NCI-H526 treated with DMSO at 0.1 percent for 48 hours (cell line): ENCODE measurements at regions not wholly inside any gene's neighbourhood (a gene's known extent, or its start where the extent isn't known, plus 50 kb on each side); places are given as distances from the start of the nearest gene placed in this dataset.

Experiments
- DNase-seq: peaks from one replicate; lab custom pipeline; 2025; lab: John Stamatoyannopoulos, UW

DNA sequence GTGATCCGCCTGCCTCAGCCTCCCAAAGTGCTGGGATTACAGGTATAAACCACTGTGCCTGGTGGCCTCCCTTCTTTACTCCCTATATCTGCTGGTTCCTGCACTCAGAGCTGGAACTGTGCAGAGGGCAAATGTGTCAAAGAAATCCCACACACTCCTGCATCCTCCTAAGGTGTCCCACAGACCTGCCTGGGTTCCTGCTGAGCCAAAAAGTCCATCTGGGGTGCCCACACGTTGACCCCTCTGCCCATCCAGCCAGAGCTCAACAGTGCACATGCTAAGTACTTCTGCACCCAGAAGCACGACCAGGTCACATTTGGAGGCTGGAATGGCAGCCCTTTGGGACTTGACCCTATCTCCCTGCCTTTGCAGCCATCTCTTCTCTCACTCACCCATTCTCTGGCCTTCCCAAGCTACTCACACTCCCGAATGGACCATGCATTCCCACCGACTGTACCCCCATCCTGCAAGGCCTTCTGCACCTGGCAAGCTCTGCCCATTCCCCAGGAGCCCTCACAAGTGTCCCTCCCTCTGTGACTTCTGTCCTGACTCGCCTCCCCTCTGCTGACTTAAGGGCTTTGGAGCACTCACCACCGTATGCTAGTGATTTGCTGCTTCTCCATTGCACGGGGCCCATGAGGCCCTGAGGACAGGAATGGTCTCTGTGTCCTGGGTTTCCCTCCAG lies 152.1 kb downstream of the KCTD15 start:
- no peak for DNase-seq

DNA sequence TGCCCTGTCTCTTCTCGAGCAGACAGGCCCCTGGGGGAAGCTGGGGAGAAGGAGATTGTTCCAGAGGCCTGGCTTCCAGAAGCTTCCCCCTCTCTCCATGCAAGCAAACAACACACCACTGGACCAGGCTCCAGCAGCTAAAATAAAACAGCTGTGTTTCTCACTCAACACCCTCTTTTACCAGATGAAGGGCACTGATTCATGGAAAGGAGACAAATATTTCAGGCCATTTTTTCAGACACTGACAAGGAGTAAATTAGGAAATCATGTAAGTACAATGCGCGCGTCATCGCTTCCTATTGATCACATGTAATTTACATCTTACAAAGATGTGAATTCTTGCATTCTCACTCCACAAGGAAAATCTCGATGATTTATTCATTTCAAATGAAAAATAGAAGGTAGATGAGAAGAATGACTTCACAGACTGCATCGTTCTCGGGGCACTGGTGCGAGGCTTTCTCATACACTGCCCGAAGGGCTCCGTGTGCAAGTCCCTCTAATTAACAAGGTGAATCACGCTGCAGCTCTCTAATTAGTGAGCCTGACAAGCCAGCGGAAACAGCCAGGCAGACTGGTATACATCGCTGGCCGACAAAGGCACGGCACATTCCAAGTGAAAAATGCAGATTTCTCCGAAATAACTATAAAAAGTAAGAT lies 153.6 kb downstream of the KCTD15 start:
- no peak for DNase-seq

DNA sequence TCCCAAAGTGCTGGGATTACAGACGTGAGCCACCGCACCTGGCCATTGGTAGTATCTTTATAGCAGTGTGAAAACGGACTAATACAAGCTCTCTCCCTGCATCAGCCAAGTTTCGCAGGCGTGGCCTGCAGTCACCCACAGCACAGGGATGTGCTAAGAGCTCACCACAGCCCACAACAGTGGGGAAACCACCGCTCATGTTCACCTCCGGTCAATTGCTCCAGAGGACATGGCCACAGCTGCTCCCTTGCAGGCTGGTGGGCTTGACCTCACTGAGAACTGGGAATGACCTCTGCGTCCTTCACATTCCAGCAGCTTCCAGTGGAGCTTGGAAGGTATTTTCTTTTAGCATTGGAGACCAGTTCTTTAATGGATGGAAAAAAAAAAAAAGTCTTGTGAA lies 156.4 kb downstream of the KCTD15 start:
- no peak for DNase-seq

DNA sequence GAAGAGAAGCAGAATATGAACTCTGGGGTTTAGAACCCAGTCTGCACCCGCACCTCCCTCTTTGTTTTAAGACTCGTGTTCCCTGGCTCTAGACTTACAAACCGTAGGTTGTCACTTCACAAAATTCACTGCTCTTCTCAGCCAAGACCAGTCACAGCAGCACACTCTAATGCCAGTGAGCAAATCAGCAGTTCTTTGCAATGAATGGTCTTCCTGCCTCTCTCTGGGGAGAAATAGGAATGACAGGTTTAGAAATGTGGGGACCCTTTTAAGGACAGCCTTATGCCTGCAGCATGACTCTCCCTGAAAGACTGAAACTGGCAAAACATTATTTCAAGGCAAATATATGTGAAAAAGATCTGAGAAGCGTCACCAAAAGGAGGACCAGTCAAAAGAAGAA lies 156.9 kb downstream of the KCTD15 start:
- no peak for DNase-seq

GRCh38 chr19:33954686-33955085 lies 158.0 kb downstream of the KCTD15 start:
- DNase-seq: no peak

- DNase-seq: no peak
Observed at GRCh38 chr19:33956941-33957340, 160.3 kb downstream of the KCTD15 start.

DNA sequence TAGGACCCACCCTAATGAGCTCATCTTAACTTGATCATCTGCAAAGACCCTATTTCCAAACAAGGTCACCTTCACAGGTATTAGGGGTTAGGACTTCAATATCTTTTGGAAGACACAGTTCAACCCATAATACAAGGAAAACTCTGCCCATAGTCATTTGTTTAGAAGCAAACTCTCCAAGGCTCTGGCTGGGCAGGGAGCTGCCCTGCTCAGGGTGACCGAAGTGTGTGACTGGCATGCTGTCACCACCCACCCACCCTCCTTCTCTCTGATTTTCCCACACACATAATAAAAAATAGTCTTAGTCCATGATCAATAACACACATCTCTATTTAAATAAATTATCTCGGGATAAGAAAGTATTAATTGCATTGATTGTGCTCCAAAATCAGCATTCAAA lies 161.1 kb downstream of the KCTD15 start:
- DNase-seq: no peak

DNA sequence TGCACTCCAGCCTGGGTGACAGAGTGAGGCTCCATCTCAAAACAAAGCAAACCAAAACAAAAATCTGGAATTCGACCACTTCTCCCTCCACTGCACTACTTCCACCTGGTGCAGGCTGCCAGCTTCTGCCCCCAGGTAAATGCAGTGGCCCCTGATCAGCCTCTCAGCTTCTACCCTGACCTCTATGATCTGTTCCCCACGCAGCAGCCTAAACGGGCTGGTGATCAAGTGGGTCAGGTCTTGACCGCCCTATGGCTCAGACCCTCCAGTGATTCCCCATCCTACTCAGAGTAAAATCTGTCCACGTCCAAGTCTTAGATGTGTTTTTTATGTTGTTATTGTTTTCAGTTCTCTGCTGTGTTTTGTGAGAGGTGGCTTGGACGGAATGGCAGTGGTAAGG lies 163.9 kb downstream of the KCTD15 start:
- DNase-seq: no peak

DNA sequence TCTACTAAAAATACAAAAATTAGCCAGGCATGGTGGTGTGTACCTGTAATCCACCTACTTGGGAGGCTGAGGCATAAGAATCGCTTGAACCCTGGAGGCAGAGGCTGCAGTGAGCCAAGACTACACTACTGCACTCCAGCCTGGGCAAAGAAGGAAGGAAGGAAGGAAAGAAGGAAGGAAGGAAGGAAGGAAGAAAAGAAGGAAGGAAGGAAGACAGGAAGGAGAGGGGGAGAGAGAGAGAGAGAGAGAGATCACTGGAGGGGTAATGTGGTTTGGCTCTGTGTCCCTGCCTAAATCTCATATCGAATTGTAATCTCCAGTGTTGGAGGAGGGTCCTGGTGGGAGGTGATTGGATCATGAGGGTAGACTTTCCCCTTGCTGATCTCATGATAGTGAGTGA lies 165.5 kb downstream of the KCTD15 start:
- no peak for DNase-seq

DNA sequence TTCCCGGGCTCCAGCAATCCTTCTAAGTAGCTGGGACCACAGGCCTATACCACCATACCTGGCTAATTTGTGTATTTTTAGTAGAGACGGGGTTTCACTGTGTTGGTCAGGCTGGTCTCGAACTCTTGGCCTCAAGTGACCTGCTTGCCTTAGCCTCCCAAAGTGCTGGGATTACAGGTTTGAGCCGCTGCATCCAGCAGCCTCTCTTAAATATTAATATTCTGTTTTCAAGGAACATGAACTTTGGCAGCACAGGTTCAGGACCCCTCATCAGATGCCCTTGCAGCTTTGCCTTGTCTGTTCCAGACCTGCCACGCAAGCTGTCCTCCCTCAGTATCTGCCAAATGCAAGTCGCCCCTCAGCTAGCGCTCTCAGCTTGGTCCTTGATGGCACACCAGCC lies 166.8 kb downstream of the KCTD15 start:
- DNase-seq: no peak

DNA sequence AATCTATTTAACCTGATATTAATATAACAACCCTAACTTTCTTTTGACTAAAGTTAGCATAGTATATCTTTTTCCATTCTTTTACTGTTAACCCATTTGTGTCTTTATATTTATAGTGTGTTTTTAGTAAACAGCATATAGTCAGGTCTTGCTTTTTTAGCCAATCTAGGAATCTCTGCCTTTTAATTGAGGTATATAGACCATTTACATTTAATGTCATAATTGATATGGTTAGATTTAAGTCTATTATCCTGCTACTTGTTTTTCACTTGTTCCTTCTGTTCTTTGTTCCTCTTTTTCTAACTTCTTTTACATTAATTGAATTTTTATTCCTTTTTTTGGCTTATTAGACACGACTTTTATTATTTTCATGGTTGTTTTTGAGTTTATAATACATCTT lies 174.4 kb downstream of the KCTD15 start:
- DNase-seq: no peak

DNA sequence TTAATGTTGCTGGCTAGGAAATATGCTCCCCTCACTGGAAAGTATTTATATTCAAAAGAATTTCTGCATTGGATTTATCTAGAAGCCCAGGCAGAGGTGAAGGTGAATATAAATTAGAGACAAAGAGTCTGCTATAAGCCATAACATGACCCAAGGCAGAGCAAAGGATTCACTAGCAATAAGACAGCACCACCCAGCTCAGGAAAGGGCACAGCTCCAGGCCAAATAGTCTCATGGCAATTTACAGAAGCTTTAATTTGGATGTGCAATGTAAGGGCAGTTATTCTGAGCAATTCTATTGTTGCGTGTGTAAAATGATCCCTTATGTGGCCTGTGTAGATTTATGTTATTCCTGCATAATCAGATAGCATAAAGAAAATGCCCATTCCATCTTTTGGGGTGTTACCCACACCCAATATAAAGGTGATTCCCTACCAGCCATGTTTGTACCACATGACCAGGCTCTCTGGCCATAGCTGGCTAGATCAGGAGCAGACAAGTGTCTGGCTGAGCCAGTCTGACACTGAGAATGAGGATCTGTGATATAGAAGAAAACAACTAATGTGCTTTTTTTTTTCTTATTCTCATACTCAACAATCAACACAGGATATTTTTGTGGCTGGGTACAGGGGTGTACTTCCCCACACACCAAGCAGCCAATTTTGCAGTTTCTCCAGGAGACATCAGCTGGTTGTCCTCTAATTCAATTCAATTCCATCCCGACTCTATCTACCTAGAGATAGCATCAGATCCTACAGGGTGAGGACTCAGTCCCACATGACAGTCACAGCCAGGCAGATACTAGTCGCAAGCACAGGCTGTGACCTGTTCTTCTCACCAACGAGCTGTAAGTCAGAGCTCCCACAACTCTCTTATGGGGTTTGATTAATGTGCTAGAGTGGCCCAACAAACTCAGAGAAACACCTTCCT lies 181.4 kb downstream of the KCTD15 start:
- no peak for DNase-seq

DNA sequence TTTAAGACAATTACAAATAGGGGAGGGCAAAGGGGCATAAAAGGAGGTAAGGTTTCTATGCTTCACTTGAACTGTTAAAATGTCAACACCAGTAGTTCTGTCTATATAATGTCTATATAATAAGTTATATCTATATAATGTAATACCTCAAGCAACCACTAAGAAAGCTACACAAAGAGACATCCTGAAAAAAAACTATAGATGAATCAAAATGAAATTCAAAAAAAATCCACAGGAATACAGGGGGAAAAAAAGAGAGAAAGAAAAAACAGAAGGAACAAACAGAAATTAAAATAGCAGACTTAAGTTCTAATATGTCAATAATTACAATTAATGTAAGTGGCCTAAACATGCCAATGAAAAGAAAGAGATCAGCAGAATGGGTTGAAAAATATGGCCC lies 186.0 kb downstream of the KCTD15 start:
- no peak for DNase-seq

DNA sequence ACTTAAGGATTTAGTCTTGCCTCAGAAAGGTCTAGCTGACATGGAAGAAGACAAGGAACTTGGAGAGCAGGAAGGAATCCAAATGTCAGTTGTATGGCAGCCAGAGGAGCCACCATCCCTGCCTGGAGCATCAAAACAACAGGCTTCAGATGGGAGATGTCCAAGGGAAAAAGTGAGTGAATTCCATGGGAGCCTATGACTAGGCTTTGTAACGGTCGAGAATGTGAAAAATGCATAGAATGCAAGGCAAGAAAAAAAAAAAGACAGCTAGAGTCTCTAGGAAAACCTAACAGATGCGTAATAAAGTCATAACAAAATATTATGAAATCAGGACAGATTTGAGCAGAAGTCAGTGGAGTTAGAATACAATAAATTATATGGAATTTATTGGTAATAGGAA lies 183.7 kb upstream of the LSM14A start:
- no peak for DNase-seq

- no peak for DNase-seq
Observed at GRCh38 chr19:33997690-33998089, 174.6 kb upstream of the LSM14A start.

DNA sequence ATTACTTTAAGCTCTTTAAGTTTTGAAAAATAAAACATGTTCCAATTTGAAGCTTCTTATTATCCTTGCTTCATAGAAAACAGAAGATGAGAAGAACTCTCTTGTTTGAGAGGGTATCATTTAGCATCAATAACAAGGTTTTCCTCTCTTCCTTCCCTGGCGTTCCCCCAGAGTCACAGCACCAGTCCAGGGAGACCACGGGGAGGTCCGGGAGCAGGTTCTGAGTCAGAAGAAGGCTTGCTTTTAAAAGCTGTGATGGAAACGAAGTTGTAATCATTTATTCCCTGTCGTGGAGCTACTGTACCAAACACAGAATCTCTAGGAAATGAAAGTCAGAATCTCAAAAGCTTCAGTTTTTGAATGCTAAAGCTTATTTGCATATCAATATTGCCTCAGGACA lies 174.0 kb upstream of the LSM14A start:
- DNase-seq: no peak

GRCh38 chr19:33998739-33999345 lies 173.5 kb upstream of the LSM14A start:
- peak; percentile 18 for DNase-seq

GRCh38 chr19:34017024-34017423 lies 155.3 kb upstream of the LSM14A start:
- no peak for DNase-seq

GRCh38 chr19:34017601-34018000 lies 154.7 kb upstream of the LSM14A start:
- no peak for DNase-seq

- no peak for DNase-seq
Observed at GRCh38 chr19:34018546-34018945, 153.8 kb upstream of the LSM14A start.

- DNase-seq: no peak
Observed at GRCh38 chr19:34023381-34023780, 148.9 kb upstream of the LSM14A start.

DNA sequence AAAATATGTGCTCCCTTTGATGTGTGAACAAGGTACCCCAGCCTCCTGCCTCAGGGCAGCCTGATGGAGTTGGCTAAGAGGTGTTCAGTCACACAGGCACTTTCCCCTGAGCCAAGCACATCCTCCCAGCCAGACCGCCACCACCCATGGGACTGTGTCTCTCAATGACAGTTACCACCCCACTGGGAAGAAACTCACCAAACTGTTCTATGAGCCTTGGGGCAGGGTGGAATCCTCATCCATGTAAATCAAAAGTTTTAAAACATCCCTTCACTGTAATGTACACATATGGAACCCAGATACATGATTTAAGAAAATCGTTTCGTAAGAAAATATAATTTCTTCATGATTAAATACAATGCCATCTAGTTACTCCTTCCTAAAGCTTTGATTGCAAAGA lies 138.4 kb upstream of the LSM14A start:
- DNase-seq: no peak
